ENCODE measurements at regions not wholly inside any gene's neighbourhood (a gene's known extent, or its start where the extent isn't known, plus 50 kb on each side); places are given as distances from the start of the nearest gene placed in this dataset.
"Not testable (repeated sequence)": the region's sequence is repeated elsewhere in the genome, so short reads cannot be mapped to it uniquely, and the experiment has no call there.

DNA sequence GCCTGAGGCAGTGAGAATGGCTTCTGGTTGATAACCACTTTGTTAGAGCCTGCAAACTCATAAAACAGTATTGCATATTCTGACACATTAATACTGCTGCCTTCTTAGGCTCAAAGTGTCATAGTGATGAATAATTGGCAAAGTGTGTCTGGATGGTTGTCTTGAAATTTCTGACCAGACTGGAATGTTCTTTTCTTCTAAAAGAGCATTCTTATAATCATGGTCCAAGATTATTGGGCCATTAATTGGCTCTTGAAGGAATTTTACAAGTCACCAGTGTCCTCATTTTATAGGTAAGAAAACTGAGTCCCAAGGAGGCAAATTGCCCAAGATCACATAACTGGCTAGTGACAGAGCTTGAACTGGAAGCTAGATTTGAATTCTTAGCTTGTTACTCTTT, 111.7 kb downstream of the PCSK1 start:
- no peak for DNase-seq (ENCODE audit: low read depth)
- TF ChIP-seq, protein P1, sequence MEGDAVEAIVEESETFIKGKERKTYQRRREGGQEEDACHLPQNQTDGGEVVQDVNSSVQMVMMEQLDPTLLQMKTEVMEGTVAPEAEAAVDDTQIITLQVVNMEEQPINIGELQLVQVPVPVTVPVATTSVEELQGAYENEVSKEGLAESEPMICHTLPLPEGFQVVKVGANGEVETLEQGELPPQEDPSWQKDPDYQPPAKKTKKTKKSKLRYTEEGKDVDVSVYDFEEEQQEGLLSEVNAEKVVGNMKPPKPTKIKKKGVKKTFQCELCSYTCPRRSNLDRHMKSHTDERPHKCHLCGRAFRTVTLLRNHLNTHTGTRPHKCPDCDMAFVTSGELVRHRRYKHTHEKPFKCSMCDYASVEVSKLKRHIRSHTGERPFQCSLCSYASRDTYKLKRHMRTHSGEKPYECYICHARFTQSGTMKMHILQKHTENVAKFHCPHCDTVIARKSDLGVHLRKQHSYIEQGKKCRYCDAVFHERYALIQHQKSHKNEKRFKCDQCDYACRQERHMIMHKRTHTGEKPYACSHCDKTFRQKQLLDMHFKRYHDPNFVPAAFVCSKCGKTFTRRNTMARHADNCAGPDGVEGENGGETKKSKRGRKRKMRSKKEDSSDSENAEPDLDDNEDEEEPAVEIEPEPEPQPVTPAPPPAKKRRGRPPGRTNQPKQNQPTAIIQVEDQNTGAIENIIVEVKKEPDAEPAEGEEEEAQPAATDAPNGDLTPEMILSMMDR (conservative IDR thresholded peaks at IDR 0.05; ENCODE audit: low read depth, low read length) = no peak
- no peak overlapping the region for H3K4me3 ChIP-seq (ENCODE audit: low read depth, low read length)

DNA sequence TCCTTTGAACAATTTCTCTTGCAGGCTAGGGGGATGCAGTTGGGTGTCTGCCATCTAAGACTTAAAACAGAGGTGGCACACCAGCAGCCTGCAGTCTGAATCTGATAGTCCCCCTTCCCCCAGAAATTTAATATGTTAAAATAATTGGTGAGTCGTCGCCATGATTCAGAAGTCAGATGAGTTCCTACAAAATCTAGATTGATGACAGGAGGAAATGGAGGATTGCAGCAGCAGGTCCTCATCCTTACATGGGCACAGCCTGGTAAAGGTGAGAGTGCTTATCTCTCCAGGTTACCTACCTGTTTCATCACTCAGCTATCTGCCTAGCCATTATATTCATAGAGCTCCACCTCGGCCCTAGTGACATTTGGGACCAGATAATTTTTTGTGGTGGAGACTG, 112.3 kb downstream of the PCSK1 start:
- no peak for DNase-seq (ENCODE audit: low read depth)

DNA sequence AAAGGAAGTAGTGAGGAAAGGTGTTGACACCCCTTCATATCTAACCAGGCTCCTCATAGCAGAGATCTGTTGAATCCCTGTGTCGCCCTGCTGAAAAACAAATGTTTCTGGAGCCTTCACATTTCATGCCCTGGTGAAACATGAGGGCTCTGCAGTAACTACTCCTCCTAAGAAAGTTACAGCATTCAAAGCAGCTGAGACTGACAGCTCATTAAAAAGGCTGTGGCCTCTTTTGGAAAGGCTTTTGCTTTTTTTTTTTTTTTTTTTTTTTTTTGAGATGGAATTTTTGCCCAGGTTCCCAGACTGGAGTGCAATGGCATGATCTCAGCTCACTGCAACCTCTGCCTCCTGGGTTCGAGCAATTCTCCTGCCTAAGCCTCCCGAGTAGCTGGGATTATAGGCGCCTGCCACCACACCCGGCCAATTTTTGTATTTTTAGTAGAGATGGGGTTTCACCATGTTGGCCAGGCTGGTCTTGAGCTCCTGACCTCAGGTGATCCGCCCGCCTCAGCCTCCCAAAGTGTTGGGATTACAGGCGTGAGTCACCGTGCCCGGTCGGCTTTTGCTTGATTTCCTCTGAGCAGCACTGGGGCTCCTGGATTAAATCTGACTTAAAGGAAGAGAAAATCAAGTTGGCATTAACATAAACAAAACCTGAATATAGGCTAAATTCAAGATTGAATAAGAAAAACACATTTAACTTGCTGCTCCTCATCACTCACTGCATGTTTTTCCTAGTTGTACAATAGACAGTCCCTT, 112.9 kb downstream of the PCSK1 start:
- DNase-seq (ENCODE audit: low read depth); H3K4me3 ChIP-seq (ENCODE audit: low read depth, low read length): not testable (repeated sequence)

More for the DNA sequence above, 112.3 kb downstream of the PCSK1 start:
- TF ChIP-seq, protein P1 (conservative IDR thresholded peaks at IDR 0.05; ENCODE audit: low read depth, low read length) = no peak
- H3K4me3 ChIP-seq (ENCODE audit: low read depth, low read length) = no peak overlapping the region

DNA sequence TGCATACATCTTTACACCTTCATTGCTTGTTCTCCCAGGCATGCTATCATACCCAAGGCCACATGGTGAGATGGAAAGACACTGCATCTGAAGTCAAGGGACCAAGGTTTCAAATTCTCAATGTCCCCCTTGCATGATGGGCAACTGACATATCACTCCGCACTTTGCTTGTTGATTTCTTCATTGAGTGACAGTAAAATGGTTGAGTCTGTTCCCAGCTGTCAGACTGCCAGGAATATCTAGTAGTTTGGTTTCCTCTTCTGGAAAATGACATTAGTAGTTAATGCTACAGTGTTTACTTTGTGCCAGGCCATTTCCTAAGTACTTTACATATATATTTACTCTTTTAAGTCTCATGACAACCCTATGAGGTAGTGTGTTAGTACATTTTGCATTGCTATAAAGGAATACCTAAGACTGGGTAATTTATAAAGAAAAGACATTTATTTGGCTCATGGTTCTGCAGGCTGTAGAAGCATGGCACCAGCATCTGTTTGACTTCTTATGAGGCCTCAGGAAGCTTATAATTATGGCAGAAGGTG, 114.4 kb downstream of the PCSK1 start:
- no peak for DNase-seq (ENCODE audit: low read depth)
- no peak overlapping the region for H3K4me3 ChIP-seq (ENCODE audit: low read depth, low read length)
- TF ChIP-seq, protein P1 (conservative IDR thresholded peaks at IDR 0.05; ENCODE audit: low read depth, low read length) = no peak

DNA sequence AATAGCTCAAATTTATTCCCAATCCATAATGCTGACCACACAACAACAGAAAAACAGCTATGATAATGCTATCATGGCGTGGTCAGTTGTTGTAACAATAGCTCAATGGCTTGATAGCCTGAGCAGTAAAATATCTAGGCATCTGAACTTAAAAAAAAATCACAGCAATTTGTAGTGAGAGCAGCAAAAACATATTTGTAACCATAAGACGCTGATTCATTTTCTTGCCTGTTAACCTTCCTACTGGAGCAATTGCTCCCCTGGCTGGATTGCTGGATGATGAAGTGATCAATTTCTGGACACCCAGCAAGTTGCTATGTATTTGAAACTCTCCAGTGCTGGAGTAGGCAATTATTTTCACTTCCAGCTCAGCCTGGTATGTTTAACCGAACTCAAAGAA, 115.1 kb downstream of the PCSK1 start:
- TF ChIP-seq, protein P1 (conservative IDR thresholded peaks at IDR 0.05; ENCODE audit: low read depth, low read length) = no peak
- DNase-seq (ENCODE audit: low read depth) = no peak
- no peak overlapping the region for H3K4me3 ChIP-seq (ENCODE audit: low read depth, low read length)

DNA sequence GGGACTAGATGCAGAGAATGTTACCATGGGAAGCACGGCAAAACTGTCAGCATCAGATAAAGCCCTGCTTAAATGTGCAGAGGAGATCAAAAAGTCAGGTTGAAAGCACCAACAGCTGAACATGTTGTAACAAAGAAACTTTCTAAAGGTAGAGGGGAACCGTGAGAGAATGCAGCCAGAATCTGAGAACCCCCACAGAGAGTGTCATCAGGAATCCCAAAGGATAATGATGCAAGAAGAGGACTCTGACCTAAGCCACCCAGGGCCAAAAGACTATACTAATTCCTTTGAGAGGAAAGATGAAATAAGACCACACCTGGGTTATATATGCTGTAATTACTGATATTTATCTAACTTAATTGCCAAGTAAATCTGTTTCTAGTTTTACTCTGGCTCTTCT, 116.6 kb downstream of the PCSK1 start:
- no peak overlapping the region for H3K4me3 ChIP-seq (ENCODE audit: low read depth, low read length)
- DNase-seq (ENCODE audit: low read depth) = no peak
- TF ChIP-seq, protein P1 (conservative IDR thresholded peaks at IDR 0.05; ENCODE audit: low read depth, low read length) = no peak

DNA sequence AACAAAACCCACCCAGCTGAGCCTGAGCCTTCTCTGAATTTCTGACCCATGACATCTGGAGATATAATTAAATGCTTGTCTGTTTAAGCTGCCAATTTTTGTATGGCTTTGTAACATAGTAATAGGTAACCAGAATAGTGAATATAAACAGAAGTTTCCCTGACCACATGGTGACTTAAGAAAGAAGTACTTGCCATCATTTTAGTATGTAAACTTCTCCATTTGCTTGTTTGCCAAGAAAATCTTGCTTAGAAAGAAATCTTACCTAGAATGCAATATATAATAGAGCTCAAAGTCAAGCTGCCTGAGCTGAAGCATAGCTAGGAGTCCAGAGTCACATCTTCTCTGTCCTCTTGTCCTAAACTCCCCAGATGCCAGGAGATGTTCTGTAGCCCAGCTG, 117.0 kb downstream of the PCSK1 start:
- TF ChIP-seq, protein P1 (conservative IDR thresholded peaks at IDR 0.05; ENCODE audit: low read depth, low read length) = no peak
- H3K4me3 ChIP-seq (ENCODE audit: low read depth, low read length) = no peak overlapping the region
- DNase-seq (ENCODE audit: low read depth) = no peak

Data from epithelial cell of proximal tubule (primary cell).